H9 (cell line): ENCODE measurements at regions not wholly inside any gene's neighbourhood (a gene's known extent, or its start where the extent isn't known, plus 50 kb on each side); places are given as distances from the start of the nearest gene placed in this dataset.

Experiments
- DNase-seq: peaks from one replicate; pipeline ENCODE4 v3.0.0-alpha.2; 2017
- H2AFZ ChIP-seq: one replicate; pipeline ENCODE4 v1.6.1; 2013; ENCODE audit warnings: mild to moderate bottlenecking, low read length, control low read depth, moderate library complexity
- H2AK5ac ChIP-seq: 2 replicates; pipeline ENCODE4 v1.6.1; 2013; ENCODE audit warnings: low read length, control low read depth, mixed read lengths; ENCODE audit not compliant: insufficient read length
- H2BK120ac ChIP-seq: one replicate; pipeline ENCODE4 v1.6.1; 2013; ENCODE audit warnings: low read depth, mild to moderate bottlenecking, low read length, control low read depth, inconsistent platforms; ENCODE audit not compliant: poor library complexity, severe bottlenecking
- H2BK12ac ChIP-seq: 2 replicates; pipeline ENCODE4 v1.6.1; 2013; ENCODE audit warnings: low read length, control low read depth, mixed read lengths, low read depth; ENCODE audit not compliant: insufficient read length
- H2BK15ac ChIP-seq: 2 replicates; pipeline ENCODE4 v1.6.1; 2013; ENCODE audit warnings: low read depth, low read length, control low read depth
- H2BK20ac ChIP-seq: one replicate; pipeline ENCODE4 v1.6.1; 2013; ENCODE audit warnings: low read depth, mild to moderate bottlenecking, low read length, control low read depth, inconsistent platforms; ENCODE audit not compliant: poor library complexity, severe bottlenecking
- H2BK5ac ChIP-seq: 2 replicates; pipeline ENCODE4 v1.6.1; 2013; ENCODE audit warnings: low read length, control low read depth, mixed read lengths; ENCODE audit not compliant: insufficient read length
- H3K14ac ChIP-seq: 2 replicates; pipeline ENCODE4 v1.6.1; 2013; ENCODE audit warnings: low read length, control low read depth; ENCODE audit not compliant: insufficient read depth
- H3K18ac ChIP-seq: 2 replicates; pipeline ENCODE4 v1.6.1; 2013; ENCODE audit warnings: low read depth, mild to moderate bottlenecking, mixed read lengths, low read length, control low read depth; ENCODE audit not compliant: insufficient read length
- H3K23ac ChIP-seq: 2 replicates; pipeline ENCODE4 v1.6.1; 2013; ENCODE audit warnings: low read length, control low read depth, mixed read lengths, low read depth; ENCODE audit not compliant: insufficient read length
- H3K23me2 ChIP-seq: 2 replicates; pipeline ENCODE4 v1.6.1; 2013; ENCODE audit warnings: low read depth, mild to moderate bottlenecking, mixed read lengths, low read length, control low read depth; ENCODE audit not compliant: insufficient read length, poor library complexity, severe bottlenecking
- H3K27ac ChIP-seq: 2 replicates; pipeline ENCODE4 v1.5.1; 2013; ENCODE audit warnings: low read length, control low read depth, mixed read lengths, low read depth; ENCODE audit not compliant: insufficient read length
- H3K27me3 ChIP-seq: 2 replicates; pipeline ENCODE4 v1.6.1; 2013; ENCODE audit warnings: low read length, control low read depth, inconsistent platforms; ENCODE audit not compliant: insufficient read depth
- H3K4ac ChIP-seq: 2 replicates; pipeline ENCODE4 v1.6.1; 2013; ENCODE audit warnings: low read depth, mild to moderate bottlenecking, control low read depth, inconsistent platforms, low read length, moderate library complexity
- H3K4me1 ChIP-seq: 2 replicates; pipeline ENCODE4 v1.6.1; 2013; ENCODE audit warnings: low read length, control low read depth, inconsistent platforms; ENCODE audit not compliant: insufficient read depth
- H3K4me2 ChIP-seq: 2 replicates; pipeline ENCODE4 v1.6.1; 2013; ENCODE audit warnings: low read length, control low read depth, mixed read lengths; ENCODE audit not compliant: insufficient read length, insufficient read depth
- H3K56ac ChIP-seq: 2 replicates; pipeline ENCODE4 v1.6.1; 2013; ENCODE audit warnings: low read depth, mild to moderate bottlenecking, mixed read lengths, low read length, control low read depth; ENCODE audit not compliant: insufficient read length
- H3K79me1 ChIP-seq: 2 replicates; pipeline ENCODE4 v1.6.1; 2013; ENCODE audit warnings: low read depth, mild to moderate bottlenecking, moderate library complexity, low read length, control low read depth, inconsistent platforms; ENCODE audit not compliant: insufficient read depth, poor library complexity, severe bottlenecking
- H3K79me2 ChIP-seq: 2 replicates; pipeline ENCODE4 v1.6.1; 2013; ENCODE audit warnings: low read length, control low read depth, inconsistent platforms; ENCODE audit not compliant: insufficient read depth
- H3K9ac ChIP-seq: 2 replicates; pipeline ENCODE4 v1.6.1; 2013; ENCODE audit warnings: low read length, control low read depth, mixed read lengths; ENCODE audit not compliant: insufficient read length; ENCODE audit errors: extremely low read depth
- H3K9me3 ChIP-seq: one replicate; pipeline ENCODE4 v1.6.1; 2013; ENCODE audit warnings: low read depth, low read length, inconsistent platforms; ENCODE audit not compliant: control insufficient read depth
- H3T11ph ChIP-seq: one replicate; pipeline ENCODE4 v1.6.1; 2013; ENCODE audit warnings: mild to moderate bottlenecking, low read length, control low read depth, inconsistent platforms
- H4K20me1 ChIP-seq: one replicate; pipeline ENCODE4 v1.6.1; 2013; ENCODE audit not compliant: control insufficient read depth, insufficient read length, insufficient read depth
- H4K5ac ChIP-seq: 2 replicates; pipeline ENCODE4 v1.6.1; 2013; ENCODE audit warnings: low read depth, mild to moderate bottlenecking, mixed read lengths, low read length, control low read depth; ENCODE audit not compliant: insufficient read length
- H4K8ac ChIP-seq: replicated peaks from 2 replicates; pipeline ENCODE4 v1.6.1; 2013; ENCODE audit warnings: low read length, control low read depth, mixed read lengths, low read depth; ENCODE audit not compliant: insufficient read length
- H4K91ac ChIP-seq: 2 replicates; pipeline ENCODE4 v1.6.1; 2013; ENCODE audit warnings: low read depth, mild to moderate bottlenecking, moderate library complexity, mixed read lengths, low read length, control low read depth; ENCODE audit not compliant: insufficient read length
- H3K27ac Mint-ChIP-seq, 3 experiments: 2 replicates in 2 of 3; 3 replicates in 1 of 3; pipeline ENCODE4 v1.8.0; 2020 to 2021; ENCODE audit warnings: mixed read lengths in 3 of 3, mild to moderate bottlenecking in 1 of 3, moderate library complexity in 1 of 3
- H3K27me3 Mint-ChIP-seq: 2 replicates; pipeline ENCODE4 v1.8.0; 2021; ENCODE audit warnings: low read depth, mild to moderate bottlenecking, moderate library complexity, mixed read lengths
- H3K36me3 Mint-ChIP-seq, 3 experiments: 2 replicates in 2 of 3; 3 replicates in 1 of 3; pipeline ENCODE4 v1.8.0; 2020 to 2021; ENCODE audit warnings: low read depth in 3 of 3, mixed read lengths in 3 of 3; ENCODE audit not compliant: insufficient read depth in 1 of 3
- H3K4me1 Mint-ChIP-seq, 2 experiments: 2 replicates each; pipeline ENCODE4 v1.8.0; 2020; ENCODE audit warnings: mixed read lengths in 2 of 2
- H3K4me3 Mint-ChIP-seq, 2 experiments: 2 replicates in 1 of 2; 3 replicates in 1 of 2; pipeline ENCODE4 v1.8.0; 2020 to 2021; ENCODE audit warnings: mild to moderate bottlenecking in 2 of 2, mixed read lengths in 2 of 2, moderate library complexity in 1 of 2
- H3K9me3 Mint-ChIP-seq, 2 experiments: 2 replicates in 1 of 2; 3 replicates in 1 of 2; pipeline ENCODE4 v1.8.0; 2020; ENCODE audit warnings: mild to moderate bottlenecking in 2 of 2, mixed read lengths in 2 of 2, moderate library complexity in 1 of 2
- WGBS: extraction: QIAGEN DNeasy Blood & Tissue Kit; methylation state at CpG from one replicate; pipeline ENCODE4 v1.1.7; 2013; ENCODE audit warnings: missing lambda C conversion rate, low lambda C conversion rate, mixed read lengths; ENCODE audit not compliant: insufficient read length; ENCODE audit errors: extremely low coverage; 5-methylcytosine and 5-hydroxymethylcytosine counted together
- TF ChIP-seq, protein P1 (sequence below): fragments of 200-600 bp; sonication (generic); conservative IDR thresholded peaks from 3 replicates; pipeline ENCODE4 v1.8.0; 2021; ENCODE audit warnings: antibody characterized with exemption, mild to moderate bottlenecking

DNA sequence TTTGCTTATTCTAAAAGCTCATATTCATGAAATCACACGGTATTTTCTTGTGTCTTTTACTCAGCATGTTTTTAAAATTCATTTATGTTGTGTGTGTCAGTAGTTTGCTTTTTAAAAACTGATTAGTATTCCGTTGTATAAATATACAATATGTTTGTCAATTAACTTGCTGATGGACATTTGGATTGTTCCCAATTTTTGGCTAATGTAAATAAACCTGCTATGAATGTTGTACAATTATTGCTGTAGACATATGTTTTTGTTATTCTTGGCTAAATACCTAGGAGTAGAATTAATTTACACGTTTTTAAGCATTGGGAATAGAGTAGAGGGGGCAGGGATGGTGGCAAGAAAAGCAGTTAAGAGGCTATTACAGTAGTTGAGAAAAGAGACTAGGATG, 199.5 kb upstream of the CCL2 start:
- no peak overlapping the region for H3K27ac Mint-ChIP-seq
- H3K27me3 ChIP-seq = no peaks in the 10 kb centered on the region
- no peaks in the 10 kb centered on the region for H3K79me1 ChIP-seq
- H3K4me2 ChIP-seq = no peak overlapping the region
- no peaks in the 10 kb centered on the region for H3K9me3 ChIP-seq
- no peak overlapping the region for H4K8ac ChIP-seq
- no peak overlapping the region for H2BK15ac ChIP-seq
- H3K27me3 Mint-ChIP-seq = no peaks in the 10 kb centered on the region; the same call in none of the 2 replicates
- peaks cover 6 to 17% of the 10 kb centered on the region in 2 experiments for H3K9me3 Mint-ChIP-seq
- no peak overlapping the region for H2AK5ac ChIP-seq
- no peaks in the 10 kb centered on the region for H3K4me1 ChIP-seq
- no peak overlapping the region for H3T11ph ChIP-seq
- H3K36me3 Mint-ChIP-seq = peaks cover 0 to 16% (median 0%) of the 10 kb centered on the region in 3 experiments; a peak in 2 of 7 replicates
- no peak overlapping the region for H3K23ac ChIP-seq
- no peak overlapping the region for H3K9ac ChIP-seq
- H4K5ac ChIP-seq = no peak overlapping the region
- no peak overlapping the region for H3K27ac ChIP-seq
- H2BK5ac ChIP-seq = no peak overlapping the region
- H3K18ac ChIP-seq = no peak overlapping the region
- no peaks in the 10 kb centered on the region for H4K20me1 ChIP-seq
- H3K4me1 Mint-ChIP-seq = peaks cover 4 to 5% of the 10 kb centered on the region in 2 experiments; a peak in 2 of 4 replicates
- H3K4me3 Mint-ChIP-seq = no peak overlapping the region
- H2BK12ac ChIP-seq = no peak overlapping the region
- no peak overlapping the region for H3K14ac ChIP-seq
- no peaks in the 10 kb centered on the region for H3K23me2 ChIP-seq
- TF ChIP-seq, protein P1, sequence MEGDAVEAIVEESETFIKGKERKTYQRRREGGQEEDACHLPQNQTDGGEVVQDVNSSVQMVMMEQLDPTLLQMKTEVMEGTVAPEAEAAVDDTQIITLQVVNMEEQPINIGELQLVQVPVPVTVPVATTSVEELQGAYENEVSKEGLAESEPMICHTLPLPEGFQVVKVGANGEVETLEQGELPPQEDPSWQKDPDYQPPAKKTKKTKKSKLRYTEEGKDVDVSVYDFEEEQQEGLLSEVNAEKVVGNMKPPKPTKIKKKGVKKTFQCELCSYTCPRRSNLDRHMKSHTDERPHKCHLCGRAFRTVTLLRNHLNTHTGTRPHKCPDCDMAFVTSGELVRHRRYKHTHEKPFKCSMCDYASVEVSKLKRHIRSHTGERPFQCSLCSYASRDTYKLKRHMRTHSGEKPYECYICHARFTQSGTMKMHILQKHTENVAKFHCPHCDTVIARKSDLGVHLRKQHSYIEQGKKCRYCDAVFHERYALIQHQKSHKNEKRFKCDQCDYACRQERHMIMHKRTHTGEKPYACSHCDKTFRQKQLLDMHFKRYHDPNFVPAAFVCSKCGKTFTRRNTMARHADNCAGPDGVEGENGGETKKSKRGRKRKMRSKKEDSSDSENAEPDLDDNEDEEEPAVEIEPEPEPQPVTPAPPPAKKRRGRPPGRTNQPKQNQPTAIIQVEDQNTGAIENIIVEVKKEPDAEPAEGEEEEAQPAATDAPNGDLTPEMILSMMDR = no peak
- H2AFZ ChIP-seq = no peak overlapping the region
- WGBS = no CpG with 5 or more reads among the region's 3 CpGs
- H4K91ac ChIP-seq = no peak overlapping the region
- no peak overlapping the region for H2BK20ac ChIP-seq
- no peak overlapping the region for H2BK120ac ChIP-seq
- DNase-seq = no peak
- H3K56ac ChIP-seq = no peak overlapping the region
- no peak overlapping the region for H3K4ac ChIP-seq
- no peaks in the 10 kb centered on the region for H3K79me2 ChIP-seq
